ENCODE measurements at regions not wholly inside any gene's neighbourhood (a gene's known extent, or its start where the extent isn't known, plus 50 kb on each side); places are given as distances from the start of the nearest gene placed in this dataset.

DNA sequence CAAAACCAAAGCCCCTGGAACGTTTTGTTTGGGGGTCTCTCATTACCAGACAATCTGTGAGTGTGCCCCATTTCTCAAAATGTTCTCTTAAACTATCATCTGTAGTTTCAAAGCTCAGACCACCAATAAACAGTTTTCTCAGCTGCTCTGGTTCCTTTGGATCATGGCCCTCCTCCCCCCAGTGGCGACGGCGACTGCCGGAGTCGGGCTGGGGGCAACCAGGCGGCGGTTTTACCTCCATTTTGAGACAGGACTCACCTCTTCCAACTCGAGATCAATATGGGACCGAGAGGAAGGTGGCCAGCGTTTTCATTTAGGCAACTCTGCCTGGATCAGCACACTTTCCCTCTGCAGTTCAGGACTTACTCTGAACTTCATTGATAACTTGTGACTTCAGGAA lies 141.5 kb upstream of the ZNF32 start:
- H3K4me3 ChIP-seq (ENCODE audit: low read length) = no peak overlapping the region
- no peak for DNase-seq (ENCODE audit: low read depth, low spot score)

- DNase-seq (ENCODE audit: low read depth, low spot score) = peak; percentile 46
Observed at GRCh38 chr10:43785252-43785651, 136.6 kb upstream of the ZNF32 start.

DNA sequence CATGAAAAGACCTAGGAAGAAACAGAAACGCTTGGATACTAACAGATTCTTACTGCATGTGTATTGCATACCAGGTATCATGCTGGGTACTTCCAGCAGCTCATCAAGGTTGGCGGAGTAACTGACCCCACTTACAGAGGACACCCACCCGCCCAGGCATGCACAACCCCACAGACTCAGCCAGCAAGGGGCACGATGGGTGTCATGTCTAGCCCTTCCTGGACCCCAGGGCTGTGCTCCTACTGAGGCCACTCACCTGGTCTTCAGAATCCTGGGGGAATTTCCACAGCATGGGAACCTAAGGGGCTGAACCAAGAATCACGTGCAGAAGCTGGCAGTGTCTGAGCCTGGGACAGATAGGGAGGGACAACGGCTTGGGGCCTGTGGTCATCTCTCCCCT lies 134.1 kb upstream of the ZNF32 start:
- DNase-seq (ENCODE audit: low read depth, low spot score) = no peak
- no peak overlapping the region for H3K4me3 ChIP-seq (ENCODE audit: low read length)

More at GRCh38 chr10:43785252-43785651, 136.6 kb upstream of the ZNF32 start:
- no peak overlapping the region for H3K4me3 ChIP-seq (ENCODE audit: low read length)

- DNase-seq (ENCODE audit: low read depth, low spot score) = peak; percentile 68
- H3K4me3 ChIP-seq (ENCODE audit: low read length) = no peak overlapping the region
Observed at GRCh38 chr10:43781480-43782361, 133.0 kb upstream of the ZNF32 start.

DNA sequence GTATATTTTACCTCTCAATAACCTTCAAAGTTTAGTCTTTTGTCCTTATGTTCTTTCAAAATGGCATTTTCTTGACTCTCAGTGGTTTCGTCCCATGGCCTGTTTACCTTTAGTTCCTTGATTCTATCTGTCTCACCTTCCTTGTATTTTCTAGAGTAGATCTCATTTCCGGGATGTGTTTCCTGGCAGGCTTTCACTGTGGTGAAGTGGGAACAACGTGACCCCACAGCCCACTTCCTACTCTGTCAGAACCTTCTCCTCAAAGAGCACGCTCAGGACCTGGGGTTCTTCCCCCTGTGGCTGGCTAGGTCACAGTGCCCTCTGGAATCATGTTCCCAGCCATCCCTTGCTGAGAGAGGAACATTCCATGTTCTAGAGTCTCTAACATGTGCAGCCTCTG lies 129.9 kb upstream of the ZNF32 start:
- DNase-seq (ENCODE audit: low read depth, low spot score) = peak; percentile 41
- no peak overlapping the region for H3K4me3 ChIP-seq (ENCODE audit: low read length)

- no peak for DNase-seq (ENCODE audit: low read depth, low spot score)
- no peak overlapping the region for H3K4me3 ChIP-seq (ENCODE audit: low read length)
Observed at GRCh38 chr10:43775384-43775783, 126.7 kb upstream of the ZNF32 start.

GRCh38 chr10:43774234-43774769 lies 125.6 kb upstream of the ZNF32 start:
- DNase-seq (ENCODE audit: low read depth, low spot score) = no peak
- no peak overlapping the region for H3K4me3 ChIP-seq (ENCODE audit: low read length)

DNA sequence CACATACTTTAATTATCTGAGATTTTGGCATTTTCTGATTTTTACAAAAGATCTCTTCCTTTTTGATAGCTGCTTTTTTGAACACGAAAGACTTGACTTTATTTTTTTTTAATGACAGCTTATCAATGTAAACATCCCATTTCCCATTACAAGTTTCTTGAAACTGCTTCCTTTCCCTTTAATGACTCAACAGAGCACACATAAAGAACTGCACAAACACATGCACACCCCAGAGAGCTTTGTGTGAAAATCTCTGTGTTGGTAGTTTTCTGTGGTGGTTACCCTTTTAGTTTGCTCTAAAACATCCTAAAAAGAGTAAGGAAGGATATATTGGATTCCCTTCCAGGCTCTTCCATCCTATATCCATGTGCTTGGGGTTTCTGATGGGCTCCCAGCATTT lies 125.1 kb upstream of the ZNF32 start:
- no peak for DNase-seq (ENCODE audit: low read depth, low spot score)
- H3K4me3 ChIP-seq (ENCODE audit: low read length) = no peak overlapping the region

GRCh38 chr10:43772171-43772570 lies 123.5 kb upstream of the ZNF32 start:
- H3K4me3 ChIP-seq (ENCODE audit: low read length) = no peak overlapping the region
- DNase-seq (ENCODE audit: low read depth, low spot score) = no peak

GRCh38 chr10:43771675-43772074 lies 123.0 kb upstream of the ZNF32 start:
- DNase-seq (ENCODE audit: low read depth, low spot score) = no peak
- H3K4me3 ChIP-seq (ENCODE audit: low read length) = no peak overlapping the region

- H3K4me3 ChIP-seq (ENCODE audit: low read length) = no peak overlapping the region
- no peak for DNase-seq (ENCODE audit: low read depth, low spot score)
Observed at GRCh38 chr10:43765516-43765915, 116.8 kb upstream of the ZNF32 start.

DNA sequence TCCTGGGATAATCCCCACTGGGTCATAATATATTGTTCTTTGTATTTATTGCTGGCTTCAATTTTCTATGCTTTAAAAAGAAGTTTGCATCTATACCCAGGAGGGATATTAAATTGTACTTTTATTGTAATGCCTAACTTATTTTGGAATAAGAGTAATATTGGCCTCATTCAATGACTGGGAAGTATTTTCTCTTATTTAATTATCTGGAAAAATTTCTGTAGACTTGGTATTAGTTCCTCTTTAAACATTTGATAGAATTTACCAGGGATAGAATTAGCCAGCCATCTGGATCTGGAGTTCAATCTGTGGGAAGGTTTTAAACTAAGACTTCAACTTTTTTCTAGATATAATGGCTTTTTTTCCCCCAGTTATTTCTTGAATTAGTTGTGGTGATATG lies 115.2 kb upstream of the ZNF32 start:
- DNase-seq (ENCODE audit: low read depth, low spot score) = no peak
- H3K4me3 ChIP-seq (ENCODE audit: low read length) = no peak overlapping the region

- no peak for DNase-seq (ENCODE audit: low read depth, low spot score)
- no peak overlapping the region for H3K4me3 ChIP-seq (ENCODE audit: low read length)
Observed at GRCh38 chr10:43760514-43760913, 111.8 kb upstream of the ZNF32 start.

DNA sequence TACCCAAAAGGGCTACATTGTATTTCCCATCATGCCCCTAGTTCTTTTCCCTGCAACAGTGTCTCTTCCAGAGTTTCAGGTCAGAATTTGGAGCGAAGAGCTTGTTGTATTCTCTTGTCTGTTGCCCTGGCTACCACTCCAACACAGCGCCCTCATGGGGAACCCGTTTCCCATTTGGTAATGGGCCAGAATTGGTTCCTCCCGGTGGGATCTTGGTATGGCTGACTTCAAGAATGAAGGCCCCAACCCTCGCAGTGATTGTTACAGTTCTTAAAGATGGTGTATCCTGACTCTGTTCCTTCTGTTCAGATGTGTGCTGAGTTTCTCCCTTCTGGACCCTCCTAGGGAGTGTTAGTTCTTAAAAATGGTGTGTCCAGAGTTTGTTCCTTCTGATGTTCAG lies 110.5 kb upstream of the ZNF32 start:
- DNase-seq (ENCODE audit: low read depth, low spot score) = no peak

DNA sequence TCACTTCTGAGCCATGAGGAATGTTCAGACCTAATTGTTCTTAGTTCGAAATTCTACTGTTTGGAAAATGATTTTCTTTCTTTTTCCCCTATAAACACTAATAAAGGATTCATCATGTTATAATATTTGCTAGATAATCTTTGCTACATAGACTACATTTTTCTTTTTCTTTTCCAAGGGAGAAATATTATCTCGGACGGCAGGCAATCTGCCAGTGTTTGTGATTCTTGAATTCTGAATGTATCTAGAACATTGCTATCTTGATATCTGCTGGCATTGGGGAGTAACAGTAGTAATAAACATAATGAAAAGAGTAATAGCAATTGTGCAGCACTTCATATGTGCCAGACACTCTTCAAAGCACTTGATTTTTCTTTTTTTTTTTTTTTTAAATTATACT lies 107.7 kb upstream of the ZNF32 start:
- DNase-seq (ENCODE audit: low read depth, low spot score) = no peak
- no peak overlapping the region for H3K4me3 ChIP-seq (ENCODE audit: low read length)

More for the DNA sequence above, 110.5 kb upstream of the ZNF32 start:
- no peak overlapping the region for H3K4me3 ChIP-seq (ENCODE audit: low read length)

- no peak for DNase-seq (ENCODE audit: low read depth, low spot score)
Observed at GRCh38 chr10:43754569-43755260, 106.0 kb upstream of the ZNF32 start.

DNA sequence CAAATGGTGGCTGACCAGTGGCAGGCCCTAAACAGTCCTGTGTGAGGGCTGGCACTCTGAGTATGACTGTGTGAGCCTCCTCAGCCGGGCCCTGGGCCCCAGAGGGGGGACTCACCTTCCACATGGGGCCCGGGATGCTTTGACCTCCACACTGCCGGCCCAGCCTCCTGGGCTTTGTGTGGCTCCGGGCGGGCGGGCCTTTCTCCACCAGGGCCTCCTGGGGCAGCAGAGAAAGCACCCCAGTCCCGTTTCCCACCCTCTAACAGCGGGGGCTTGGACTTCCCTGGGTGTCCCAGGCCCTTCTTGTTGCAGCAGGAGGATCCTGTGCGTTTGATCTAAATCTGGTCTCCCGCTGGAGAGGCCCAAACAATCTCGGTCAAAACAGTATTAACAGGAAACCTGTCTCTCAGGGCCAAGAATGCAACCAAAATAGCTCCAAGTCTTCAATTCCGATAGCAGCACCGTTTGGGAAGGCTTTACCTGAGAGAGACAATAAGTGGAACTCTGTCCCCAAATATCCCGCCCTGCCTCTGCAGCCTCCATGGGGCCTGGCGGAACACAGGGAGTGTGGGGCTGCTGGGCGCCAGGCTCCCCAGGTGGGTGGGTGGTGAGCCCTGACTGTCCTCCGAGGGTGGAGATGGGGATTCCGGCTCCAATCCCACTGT lies 104.8 kb upstream of the ZNF32 start:
- DNase-seq (ENCODE audit: low read depth, low spot score) = no peak
- no peak overlapping the region for H3K4me3 ChIP-seq (ENCODE audit: low read length)

More at GRCh38 chr10:43754569-43755260, 106.0 kb upstream of the ZNF32 start:
- H3K4me3 ChIP-seq (ENCODE audit: low read length) = no peak overlapping the region

DNA sequence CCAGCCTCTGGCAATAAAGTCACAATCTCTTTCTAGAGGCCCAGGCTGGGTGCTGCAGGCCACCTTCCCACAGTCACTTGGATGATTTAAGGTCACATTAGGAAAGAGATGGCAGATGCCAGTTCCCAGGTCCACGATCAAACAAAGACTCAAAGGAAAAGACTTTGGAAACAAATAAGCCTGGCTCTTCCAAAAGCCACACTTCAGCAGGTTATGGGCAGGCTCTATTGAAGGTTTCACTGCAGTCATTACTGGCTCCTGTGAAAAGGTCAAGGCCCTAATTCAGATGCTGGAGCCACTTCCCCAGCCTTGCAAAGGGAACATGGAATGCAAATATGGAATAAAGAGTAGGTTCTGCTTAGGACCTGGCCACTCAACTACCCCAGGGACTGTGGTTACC lies 104.0 kb upstream of the ZNF32 start:
- no peak overlapping the region for H3K4me3 ChIP-seq (ENCODE audit: low read length)
- DNase-seq (ENCODE audit: low read depth, low spot score) = no peak

- H3K4me3 ChIP-seq (ENCODE audit: low read length) = no peak overlapping the region
- no peak for DNase-seq (ENCODE audit: low read depth, low spot score)
Observed at GRCh38 chr10:43751646-43752045, 103.0 kb upstream of the ZNF32 start.
